Parathyroid adenoma (tissue), 2 donors: ENCODE measurements at regions not wholly inside any gene's neighbourhood (a gene's known extent, or its start where the extent isn't known, plus 50 kb on each side); places are given as distances from the start of the nearest gene placed in this dataset.
A peak's percentile ranks its signal among the peaks of the same experiment; 100 is the strongest.

Source experiments
- H2AFZ ChIP-seq: fragments of 300-600 bp; sonication (generic); one replicate; pipeline ENCODE4 v1.7.0; 2017; ENCODE audit warnings: antibody characterized with exemption, mild to moderate bottlenecking
- H3K27ac ChIP-seq: fragments of 300-600 bp; sonication (generic); one replicate; pipeline ENCODE4 v1.7.0; 2017
- H3K27me3 ChIP-seq: fragments of 300-600 bp; sonication (generic); one replicate; pipeline ENCODE4 v1.7.0; 2017; ENCODE audit warnings: low read length; ENCODE audit not compliant: control insufficient read depth, insufficient read depth
- H3K36me3 ChIP-seq: fragments of 300-600 bp; sonication (generic); one replicate; pipeline ENCODE4 v1.7.0; 2017; ENCODE audit warnings: low read length; ENCODE audit not compliant: control insufficient read depth, insufficient read depth
- H3K4me1 ChIP-seq: fragments of 300-600 bp; sonication (generic); one replicate; pipeline ENCODE4 v1.7.0; 2017; ENCODE audit warnings: control low read depth
- H3K4me2 ChIP-seq: fragments of 300-600 bp; sonication (generic); one replicate; pipeline ENCODE4 v1.7.0; 2017; ENCODE audit warnings: low read length
- H3K4me3 ChIP-seq: fragments of 300-600 bp; sonication (generic); one replicate; pipeline ENCODE4 v1.7.0; 2017; ENCODE audit warnings: low read depth, low read length
- H3K79me2 ChIP-seq: fragments of 300-600 bp; sonication (generic); one replicate; pipeline ENCODE4 v1.7.0; 2017; ENCODE audit warnings: control low read depth
- H3K9ac ChIP-seq: fragments of 300-600 bp; sonication (generic); one replicate; pipeline ENCODE4 v1.7.0; 2017; ENCODE audit warnings: mild to moderate bottlenecking
- H3K9me3 ChIP-seq: fragments of 300-600 bp; sonication (generic); one replicate; pipeline ENCODE4 v1.7.0; 2017; ENCODE audit warnings: low read length; ENCODE audit not compliant: control insufficient read depth
- CTCF ChIP-seq: fragments of 300-600 bp; sonication (generic); IDR thresholded peaks from one replicate; pipeline ENCODE4 v1.7.0; 2017; ENCODE audit warnings: antibody characterized with exemption, mild to moderate bottlenecking
- donor health status: primary hyperparathyroidism.

GRCh38 chr6:99852031-99852430 is 142.0 kb downstream of the MCHR2 start:
- H3K4me2 ChIP-seq: no peak overlapping the region
- H3K36me3 ChIP-seq: no peaks in the 10 kb centered on the region
- H3K9ac ChIP-seq: no peak overlapping the region
- no peak overlapping the region for H3K27ac ChIP-seq
- H2AFZ ChIP-seq: no peak overlapping the region
- H3K4me3 ChIP-seq: no peak overlapping the region
- no peak for TF ChIP-seq CTCF
- no peaks in the 10 kb centered on the region for H3K9me3 ChIP-seq
- H3K27me3 ChIP-seq: no peaks in the 10 kb centered on the region
- no peaks in the 10 kb centered on the region for H3K79me2 ChIP-seq
- H3K4me1 ChIP-seq: no peaks in the 10 kb centered on the region

- no peak for TF ChIP-seq CTCF
- Histone ChIP-seq H3K4me3 (no peak overlapping the region), H3K36me3 (no peaks in the 10 kb centered on the region), H3K4me2 (no peak overlapping the region), H3K9ac (no peak overlapping the region), H3K79me2 (no peaks in the 10 kb centered on the region), H3K9me3 (no peaks in the 10 kb centered on the region), H3K4me1 (no peaks in the 10 kb centered on the region), H3K27ac (no peak overlapping the region), H3K27me3 (no peaks in the 10 kb centered on the region), H2AFZ (no peak overlapping the region)
These were observed 127.0 kb downstream of the MCHR2 start for GRCh38 chr6:99867026-99867425.

GRCh38 chr6:99868074-99868702 is 125.8 kb downstream of the MCHR2 start:
- Histone ChIP-seq H3K4me3 (no peak overlapping the region), H3K4me2 (no peak overlapping the region), H3K9me3 (no peaks in the 10 kb centered on the region), H3K9ac (no peak overlapping the region), H2AFZ (peak overlapping the region; percentile 67), H3K27ac (no peak overlapping the region), H3K27me3 (no peaks in the 10 kb centered on the region), H3K4me1 (no peaks in the 10 kb centered on the region), H3K79me2 (no peaks in the 10 kb centered on the region), H3K36me3 (no peaks in the 10 kb centered on the region)
- TF ChIP-seq CTCF: peak; percentile 77
